D721Med (cell line): ENCODE measurements at regions not wholly inside any gene's neighbourhood (a gene's known extent, or its start where the extent isn't known, plus 50 kb on each side); places are given as distances from the start of the nearest gene placed in this dataset.

Experiments used
- DNase-seq: peaks from one replicate; pipeline ENCODE4 v3.0.0; 2011; ENCODE audit warnings: low spot score; ENCODE audit not compliant: insufficient read length
- FAIRE-seq: peaks from 2 replicates; lab custom pipeline; 2011; peaks lifted over from hg19 to GRCh38; lab: Jason Lieb, UNC
- CTCF ChIP-seq: IDR thresholded peaks from 2 replicates; pipeline ENCODE4 v1.5.1; 2012; ENCODE audit warnings: mild to moderate bottlenecking, control low read depth; ENCODE audit not compliant: insufficient read depth; ENCODE audit errors: missing control alignments

DNA sequence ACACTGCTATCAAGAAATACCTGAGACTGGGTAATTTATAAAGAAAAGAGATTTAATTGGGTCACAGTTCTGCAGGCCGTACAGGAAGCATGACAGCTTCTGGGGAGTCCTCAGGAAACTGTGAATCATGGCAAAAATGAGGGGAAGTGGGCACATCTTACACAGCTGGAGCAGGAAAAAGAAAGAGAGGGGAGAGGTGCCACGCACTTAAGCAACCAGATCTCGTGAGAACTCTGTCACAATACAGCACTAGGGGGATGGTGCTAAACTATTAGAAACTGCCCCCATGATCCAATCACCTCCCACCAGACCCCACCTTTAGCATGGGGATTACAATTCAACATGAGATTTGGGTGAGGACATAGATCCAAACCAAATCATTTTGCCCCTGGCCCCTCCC, 105.5 kb upstream of the CPLX2 start:
- no peak for TF ChIP-seq CTCF
- no peak for DNase-seq
- no peak for FAIRE-seq

GRCh38 chr5:175766963-175767362, 104.4 kb upstream of the CPLX2 start:
- DNase-seq (no peak), FAIRE-seq (no peak)
- TF ChIP-seq CTCF = no peak

DNA sequence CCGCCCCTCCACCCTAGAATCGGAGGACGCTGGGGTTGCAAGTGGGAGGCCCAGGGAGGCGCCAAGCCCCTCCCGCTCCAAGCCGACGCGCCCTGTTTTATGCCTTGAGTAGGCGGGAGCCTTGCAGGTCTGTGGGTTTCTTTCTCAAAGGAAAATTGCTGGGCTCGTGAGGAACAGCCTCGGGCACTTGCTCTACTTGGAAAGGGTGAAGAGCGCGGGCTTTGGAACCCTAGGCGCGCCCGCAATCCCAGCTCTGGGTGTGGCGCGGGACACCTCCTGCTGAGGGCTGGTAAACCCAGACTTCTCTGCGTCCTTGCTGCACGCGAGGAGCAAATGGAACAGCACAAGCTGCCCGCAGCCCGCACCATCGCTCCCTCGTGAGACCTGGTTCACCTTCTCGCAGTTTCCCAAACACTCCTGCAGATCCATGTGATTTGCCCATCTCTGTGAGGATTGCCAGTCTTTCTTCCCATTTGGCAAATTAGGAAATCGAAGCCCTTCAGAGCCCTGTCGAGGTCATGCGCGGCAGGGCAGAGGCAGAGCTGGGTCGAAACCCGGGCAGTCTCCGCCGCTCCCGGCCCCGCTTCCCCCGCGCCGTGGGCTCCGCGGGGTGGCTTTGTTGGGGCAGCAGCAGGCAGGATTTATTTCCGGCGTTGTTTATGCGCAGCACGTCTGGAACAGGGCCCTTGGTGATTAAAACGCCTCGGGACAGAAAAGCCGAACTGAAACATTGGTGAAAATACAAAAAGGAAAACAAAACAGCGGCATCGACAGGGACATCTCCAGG, 98.4 kb upstream of the CPLX2 start:
- no peak for FAIRE-seq
- no peak for DNase-seq
- TF ChIP-seq CTCF = no peak

- DNase-seq = no peak
- FAIRE-seq = no peak
- TF ChIP-seq CTCF = no peak
These were observed 97.8 kb upstream of the CPLX2 start for GRCh38 chr5:175773534-175774070.

DNA sequence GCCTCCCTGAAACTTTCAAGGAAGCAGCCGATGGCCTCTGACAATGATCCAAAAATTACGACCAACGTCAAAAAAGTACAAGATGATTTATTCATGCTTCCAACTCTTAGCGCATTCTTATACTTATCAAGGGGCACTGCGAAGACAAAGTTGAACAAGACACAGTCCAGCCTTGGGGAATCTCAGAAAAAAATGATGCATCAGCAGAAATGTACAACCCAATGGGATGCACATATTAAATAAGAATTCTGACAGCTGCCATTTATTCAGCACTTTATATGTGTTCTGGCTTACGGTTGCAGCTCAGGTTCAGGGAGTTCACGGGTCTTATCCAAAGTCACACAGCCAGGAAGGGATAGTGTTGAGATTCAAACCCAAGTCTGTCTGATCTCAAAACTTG, 96.0 kb upstream of the CPLX2 start:
- TF ChIP-seq CTCF = no peak
- DNase-seq (no peak), FAIRE-seq (no peak)

DNA sequence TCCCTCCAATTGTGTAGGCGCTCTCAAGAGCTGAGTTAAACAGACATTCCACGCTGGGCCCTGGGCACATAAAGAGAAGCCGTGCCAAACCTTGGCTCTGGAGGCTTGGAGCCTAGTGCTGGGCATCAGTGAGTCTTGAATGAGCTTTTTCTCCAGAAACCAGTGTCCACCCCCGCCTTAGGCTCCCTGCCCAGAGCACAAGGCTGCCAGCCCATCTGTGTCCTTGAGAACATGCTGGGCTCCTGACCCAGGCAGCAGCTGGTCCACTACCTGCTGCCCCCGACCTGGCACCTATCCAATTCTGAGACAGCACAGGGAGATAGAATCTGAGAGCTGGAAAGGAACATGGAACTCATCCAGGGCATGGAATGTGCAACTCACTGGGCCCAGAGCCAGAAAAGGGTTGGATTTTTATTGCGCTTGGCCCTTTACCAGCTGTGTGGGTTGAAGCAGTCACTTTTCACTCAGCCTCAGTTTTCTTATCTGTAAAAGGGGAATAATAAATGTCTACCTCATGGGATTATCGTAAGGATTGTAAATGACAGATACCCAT, 92.4 kb upstream of the CPLX2 start:
- no peak for FAIRE-seq
- TF ChIP-seq CTCF = no peak

GRCh38 chr5:175783739-175784138, 87.6 kb upstream of the CPLX2 start:
- no peak for TF ChIP-seq CTCF
- FAIRE-seq (no peak), DNase-seq (no peak)

More for the DNA sequence above, 92.4 kb upstream of the CPLX2 start:
- DNase-seq = no peak
